Trophoblast cell (in vitro differentiated cells and primary cell): ENCODE measurements at regions not wholly inside any gene's neighbourhood (a gene's known extent, or its start where the extent isn't known, plus 50 kb on each side); places are given as distances from the start of the nearest gene placed in this dataset.

Experiments used
- DNase-seq, 2 donors: peaks; one replicate each; pipeline ENCODE4 v3.0.0-alpha.2; 2016
- H2AFZ ChIP-seq: 2 replicates; pipeline ENCODE4 v1.6.1; 2013; ENCODE audit warnings: low read length, moderate library complexity, mild to moderate bottlenecking; ENCODE audit not compliant: insufficient read depth, poor library complexity
- H2AK5ac ChIP-seq: 2 replicates; pipeline ENCODE4 v1.6.1; 2013; ENCODE audit warnings: mild to moderate bottlenecking, low read length
- H2BK120ac ChIP-seq: 2 replicates; pipeline ENCODE4 v1.6.1; 2013; ENCODE audit warnings: low read length, mild to moderate bottlenecking, moderate library complexity; ENCODE audit not compliant: insufficient read depth, poor library complexity
- H2BK12ac ChIP-seq: 2 replicates; pipeline ENCODE4 v1.6.1; 2013; ENCODE audit warnings: mild to moderate bottlenecking, low read length, moderate library complexity
- H2BK5ac ChIP-seq: 2 replicates; pipeline ENCODE4 v1.6.1; 2013; ENCODE audit warnings: low read length, low read depth, moderate library complexity, mild to moderate bottlenecking; ENCODE audit not compliant: poor library complexity
- H3K14ac ChIP-seq: 2 replicates; pipeline ENCODE4 v1.6.1; 2013; ENCODE audit warnings: mild to moderate bottlenecking, low read length
- H3K18ac ChIP-seq: 2 replicates; pipeline ENCODE4 v1.6.1; 2013; ENCODE audit warnings: mild to moderate bottlenecking, low read length
- H3K23ac ChIP-seq: 2 replicates; pipeline ENCODE4 v1.6.1; 2013; ENCODE audit warnings: low read length
- H3K27ac ChIP-seq: 2 replicates; pipeline ENCODE4 v1.5.1; 2013; ENCODE audit warnings: low read depth, mild to moderate bottlenecking, inconsistent platforms, low read length, moderate library complexity
- H3K27me3 ChIP-seq: 2 replicates; pipeline ENCODE4 v1.6.1; 2013; ENCODE audit warnings: inconsistent platforms, mild to moderate bottlenecking, low read length, moderate library complexity; ENCODE audit not compliant: insufficient read depth
- H3K36me3 ChIP-seq, 2 experiments: 1 replicate in 1 of 2; 2 replicates in 1 of 2; pipeline ENCODE4 v1.6.1; 2013; ENCODE audit warnings: low read length in 2 of 2, mild to moderate bottlenecking in 2 of 2, moderate library complexity in 1 of 2; ENCODE audit not compliant: insufficient read depth in 2 of 2, control insufficient read depth in 1 of 2
- H3K4ac ChIP-seq: 2 replicates; pipeline ENCODE4 v1.6.1; 2013; ENCODE audit warnings: low read depth, mild to moderate bottlenecking, low read length, moderate library complexity
- H3K4me1 ChIP-seq, 2 experiments: 1 replicate in 1 of 2; 2 replicates in 1 of 2; pipeline ENCODE4 v1.6.1; 2013; ENCODE audit warnings: low read length in 2 of 2, mild to moderate bottlenecking in 2 of 2, moderate library complexity in 1 of 2; ENCODE audit not compliant: insufficient read depth in 2 of 2, control insufficient read depth in 1 of 2
- H3K4me2 ChIP-seq: 2 replicates; pipeline ENCODE4 v1.6.1; 2013; ENCODE audit warnings: inconsistent platforms, mild to moderate bottlenecking, low read length, moderate library complexity
- H3K4me3 ChIP-seq: 2 replicates; pipeline ENCODE4 v1.5.1; 2013; ENCODE audit warnings: mild to moderate bottlenecking, low read depth, low read length, inconsistent platforms
- H3K79me1 ChIP-seq: one replicate; pipeline ENCODE4 v1.6.1; 2013; ENCODE audit warnings: low read length
- H3K79me2 ChIP-seq: 2 replicates; pipeline ENCODE4 v1.6.1; 2013; ENCODE audit warnings: low read length, mild to moderate bottlenecking; ENCODE audit not compliant: control insufficient read depth, insufficient read depth, poor library complexity
- H3K9ac ChIP-seq: 2 replicates; pipeline ENCODE4 v1.6.1; 2013; ENCODE audit warnings: mild to moderate bottlenecking, low read length
- H3K9me3 ChIP-seq: 2 replicates; pipeline ENCODE4 v1.6.1; 2013; ENCODE audit warnings: low read depth, mild to moderate bottlenecking, control low read depth, inconsistent platforms, low read length; ENCODE audit not compliant: insufficient read depth
- H4K12ac ChIP-seq: 2 replicates; pipeline ENCODE4 v1.6.1; 2013; ENCODE audit warnings: low read depth, mild to moderate bottlenecking, low read length, moderate library complexity
- H4K8ac ChIP-seq: 2 replicates; pipeline ENCODE4 v1.6.1; 2013; ENCODE audit warnings: low read depth, mild to moderate bottlenecking, low read length, moderate library complexity
- H4K91ac ChIP-seq: one replicate; pipeline ENCODE4 v1.6.1; 2013; ENCODE audit warnings: low read depth, mild to moderate bottlenecking, low read length, moderate library complexity
- WGBS: extraction: QIAGEN DNeasy Blood & Tissue Kit; methylation state at CpG from one replicate; pipeline ENCODE4 v1.1.7; 2013; ENCODE audit warnings: missing lambda C conversion rate; ENCODE audit not compliant: insufficient read length, insufficient coverage; ENCODE audit errors: extremely low coverage; 5-methylcytosine and 5-hydroxymethylcytosine counted together

GRCh38 chr1:95572002-95572401 is 338.0 kb downstream of the RWDD3 start:
- H3K4me3 ChIP-seq, result no peak overlapping the region

GRCh38 chr1:95572962-95573361 is 339.0 kb downstream of the RWDD3 start:
- H3K9ac ChIP-seq, result no peak overlapping the region

More at GRCh38 chr1:95572002-95572401, 338.0 kb downstream of the RWDD3 start:
- H2AK5ac ChIP-seq, result no peak overlapping the region
- H3K18ac ChIP-seq, result no peak overlapping the region
- no peak overlapping the region for H2BK12ac ChIP-seq
- no peaks in the 10 kb centered on the region for H3K79me1 ChIP-seq
- no peaks in the 10 kb centered on the region for H3K27me3 ChIP-seq
- no peaks in the 10 kb centered on the region for H3K79me2 ChIP-seq
- H4K12ac ChIP-seq, result no peak overlapping the region
- H3K9ac ChIP-seq, result no peak overlapping the region
- H3K27ac ChIP-seq, result no peak overlapping the region
- no peak overlapping the region for H4K91ac ChIP-seq
- H3K4me1 ChIP-seq, result no peaks in the 10 kb centered on the region
- H3K4ac ChIP-seq, result no peak overlapping the region
- no peak overlapping the region for H2BK5ac ChIP-seq
- WGBS, result no CpG with 5 or more reads among the region's 3 CpGs
- H3K14ac ChIP-seq, result no peak overlapping the region
- no peak overlapping the region for H3K4me2 ChIP-seq
- no peak overlapping the region for H2BK120ac ChIP-seq
- no peaks in the 10 kb centered on the region for H3K9me3 ChIP-seq
- no peak overlapping the region for H2AFZ ChIP-seq
- no peaks in the 10 kb centered on the region for H3K36me3 ChIP-seq
- H3K23ac ChIP-seq, result no peak overlapping the region
- DNase-seq, result no peak
- no peak overlapping the region for H4K8ac ChIP-seq

GRCh38 chr1:95575291-95575690 is 341.3 kb downstream of the RWDD3 start:
- Histone ChIP-seq H3K4me2 (no peak overlapping the region), H3K14ac (no peak overlapping the region), H4K91ac (no peak overlapping the region), H2AFZ (no peak overlapping the region), H2BK12ac (no peak overlapping the region), H4K12ac (no peak overlapping the region), H3K27ac (no peak overlapping the region), H2BK120ac (no peak overlapping the region), H3K4me1 (no peaks in the 10 kb centered on the region), H3K18ac (no peak overlapping the region), H3K27me3 (no peaks in the 10 kb centered on the region), H3K36me3 (no peaks in the 10 kb centered on the region), H2BK5ac (no peak overlapping the region), H3K79me1 (no peaks in the 10 kb centered on the region), H2AK5ac (no peak overlapping the region), H4K8ac (no peak overlapping the region), H3K9me3 (no peaks in the 10 kb centered on the region), H3K79me2 (no peaks in the 10 kb centered on the region), H3K9ac (no peak overlapping the region), H3K23ac (no peak overlapping the region), H3K4ac (no peak overlapping the region), H3K4me3 (no peak overlapping the region)
- no peak for DNase-seq
- WGBS, result no CpG with 5 or more reads among the region's 3 CpGs

More at GRCh38 chr1:95572962-95573361, 339.0 kb downstream of the RWDD3 start:
- no peak overlapping the region for H3K23ac ChIP-seq
- no peaks in the 10 kb centered on the region for H3K79me1 ChIP-seq
- H4K12ac ChIP-seq, result no peak overlapping the region
- no peak overlapping the region for H4K8ac ChIP-seq
- no peak overlapping the region for H3K18ac ChIP-seq
- no peak for DNase-seq
- no peak overlapping the region for H2BK12ac ChIP-seq
- H2BK5ac ChIP-seq, result no peak overlapping the region
- no peak overlapping the region for H3K27ac ChIP-seq
- H3K9me3 ChIP-seq, result no peaks in the 10 kb centered on the region
- H2BK120ac ChIP-seq, result no peak overlapping the region
- no peak overlapping the region for H3K4me3 ChIP-seq
- no peak overlapping the region for H3K14ac ChIP-seq
- WGBS, result no CpG with 5 or more reads among the region's 3 CpGs
- H2AFZ ChIP-seq, result no peak overlapping the region
- H3K36me3 ChIP-seq, result no peaks in the 10 kb centered on the region
- H2AK5ac ChIP-seq, result no peak overlapping the region
- no peak overlapping the region for H3K4me2 ChIP-seq
- no peaks in the 10 kb centered on the region for H3K27me3 ChIP-seq
- no peaks in the 10 kb centered on the region for H3K79me2 ChIP-seq
- H3K4ac ChIP-seq, result no peak overlapping the region
- no peak overlapping the region for H4K91ac ChIP-seq
- H3K4me1 ChIP-seq, result no peaks in the 10 kb centered on the region

- Histone ChIP-seq H2BK5ac (no peak overlapping the region), H4K8ac (no peak overlapping the region), H3K4ac (no peak overlapping the region), H2AK5ac (no peak overlapping the region), H3K79me1 (no peaks in the 10 kb centered on the region), H3K79me2 (no peaks in the 10 kb centered on the region), H4K91ac (no peak overlapping the region), H2AFZ (no peak overlapping the region), H3K4me2 (no peak overlapping the region), H3K4me3 (no peak overlapping the region), H2BK12ac (no peak overlapping the region), H4K12ac (no peak overlapping the region), H3K27me3 (no peaks in the 10 kb centered on the region), H2BK120ac (no peak overlapping the region), H3K27ac (no peak overlapping the region), H3K9ac (no peak overlapping the region), H3K4me1 (no peaks in the 10 kb centered on the region), H3K23ac (no peak overlapping the region), H3K18ac (no peak overlapping the region), H3K9me3 (no peaks in the 10 kb centered on the region), H3K36me3 (no peaks in the 10 kb centered on the region), H3K14ac (no peak overlapping the region)
- DNase-seq, result no peak
- WGBS, result no CpG with 5 or more reads among the region's 3 CpGs
Observed at GRCh38 chr1:95578462-95578861, 344.5 kb downstream of the RWDD3 start.
